HG03175 (cell line): ENCODE measurements at regions not wholly inside any gene's neighbourhood (a gene's known extent, or its start where the extent isn't known, plus 50 kb on each side); places are given as distances from the start of the nearest gene placed in this dataset.
"Not testable (repeated sequence)": the region's sequence is repeated elsewhere in the genome, so short reads cannot be mapped to it uniquely, and the experiment has no call there.

Experiments
- ATAC-seq: cut with Tn5 transposase; IDR thresholded peaks from one replicate; pipeline ENCODE4 v1.9.1; 2021; ENCODE audit warnings: mild to moderate bottlenecking, moderate library complexity; ENCODE audit not compliant: unreplicated experiment

DNA sequence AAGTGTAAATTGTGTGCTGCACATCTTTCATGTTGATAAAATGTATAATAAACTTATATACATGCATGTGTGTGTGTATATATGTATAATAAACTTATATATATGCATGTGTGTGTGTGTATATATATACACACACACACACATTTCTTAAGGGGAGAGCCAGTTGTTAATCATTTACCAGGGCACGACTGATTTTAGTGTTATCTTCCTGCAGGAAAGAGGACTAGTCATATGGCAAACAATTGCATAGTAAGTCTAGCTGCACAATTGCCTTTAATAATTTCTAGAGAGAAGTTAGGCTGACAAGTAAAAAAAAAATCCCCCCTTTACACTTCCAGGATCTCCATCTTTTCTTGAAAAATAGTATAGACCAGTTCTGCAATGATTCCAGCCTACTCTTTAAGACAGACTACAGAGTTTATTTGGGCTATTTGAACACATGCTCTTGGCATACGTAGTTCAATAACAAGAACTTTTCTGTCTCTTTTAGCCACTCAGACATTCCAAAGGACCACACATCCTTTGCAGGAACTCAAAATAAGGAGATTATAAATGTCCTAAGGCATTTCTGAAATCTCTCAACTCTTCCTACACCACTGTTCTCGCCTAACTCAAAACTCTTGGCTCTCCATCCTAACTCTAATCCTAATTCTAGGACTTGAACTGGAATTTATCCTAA is 163.6 kb upstream of the SETMAR start:
- ATAC-seq: no peak

DNA sequence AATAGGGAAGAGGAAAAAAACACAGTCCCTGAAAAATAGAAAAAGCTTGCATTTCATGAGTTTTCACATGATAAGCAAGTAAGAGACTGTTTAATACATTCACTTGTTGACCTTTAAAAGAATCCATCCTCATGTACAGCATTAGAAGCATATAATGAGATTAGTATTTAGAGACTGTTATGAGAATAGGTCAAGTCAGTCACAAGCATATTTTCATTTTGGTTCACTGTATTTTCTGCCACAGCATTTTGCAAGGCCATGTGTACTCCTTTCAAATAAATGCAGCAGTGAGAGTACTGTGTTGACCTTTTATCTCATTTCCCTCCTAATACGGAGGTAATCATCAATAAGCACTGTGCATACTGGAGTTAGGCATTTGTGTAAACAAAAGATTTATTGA is 162.2 kb upstream of the SETMAR start:
- no peak for ATAC-seq

DNA sequence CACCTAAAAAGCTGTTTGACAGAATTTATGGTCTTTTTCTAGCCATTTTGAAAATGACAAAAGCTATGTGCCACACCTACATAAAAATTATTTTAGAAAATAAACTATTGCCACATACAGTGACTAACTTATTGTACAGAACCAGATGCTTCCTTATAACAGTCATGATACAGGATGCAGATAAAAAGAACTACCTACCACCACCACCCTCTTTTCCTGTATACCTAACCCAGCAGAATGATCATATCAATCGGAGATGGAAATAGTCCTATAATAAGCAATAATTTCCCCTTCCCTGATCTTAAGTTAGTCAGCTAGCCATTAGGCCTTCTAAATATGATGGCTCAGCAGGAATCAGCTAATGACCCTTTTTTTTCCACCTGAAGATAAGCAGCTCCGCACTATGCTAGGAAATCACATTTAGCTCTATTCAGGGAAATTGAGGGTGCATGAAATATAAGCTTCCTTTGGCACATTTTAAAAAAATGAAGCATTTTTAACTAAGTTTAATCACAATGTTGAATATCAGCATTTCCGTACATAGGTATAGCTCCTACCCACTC is 155.5 kb upstream of the SETMAR start:
- no peak for ATAC-seq

DNA sequence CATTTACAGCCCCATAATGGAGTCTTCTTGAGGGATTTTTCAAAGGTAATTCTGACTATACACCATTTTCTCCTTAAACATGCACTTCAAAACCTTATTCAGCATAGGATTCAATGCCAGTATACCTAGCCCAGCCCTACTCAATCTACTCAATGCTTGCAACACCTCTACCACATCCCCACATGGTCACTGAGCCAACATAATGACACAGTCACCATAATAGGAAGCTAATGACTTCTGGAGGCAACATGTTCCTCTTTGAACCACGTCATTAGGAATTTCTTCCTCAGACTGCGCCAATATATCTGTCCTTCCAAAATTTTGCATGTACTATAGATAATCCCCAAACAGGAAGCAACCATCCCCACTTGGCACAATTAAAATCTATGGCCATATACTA is 153.9 kb upstream of the SETMAR start:
- no peak for ATAC-seq

DNA sequence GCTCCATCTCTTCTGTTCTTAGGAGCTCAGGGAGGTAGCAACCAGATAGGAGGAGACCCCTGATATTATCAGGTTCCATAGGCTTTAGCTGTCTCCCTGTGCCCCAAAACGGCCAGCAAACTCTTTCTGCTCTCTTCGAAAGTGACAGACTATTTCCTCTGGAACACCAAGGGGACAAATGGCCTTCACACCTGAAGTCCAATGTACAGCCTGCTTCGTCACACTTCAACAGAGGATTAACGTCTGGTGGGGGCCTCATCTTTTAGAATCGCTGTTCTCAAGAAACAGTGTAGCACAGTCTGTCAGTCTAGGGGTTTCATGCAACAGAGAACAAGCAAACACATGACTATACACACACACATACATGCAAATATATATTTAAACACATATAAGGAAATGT is 152.4 kb upstream of the SETMAR start:
- no peak for ATAC-seq

DNA sequence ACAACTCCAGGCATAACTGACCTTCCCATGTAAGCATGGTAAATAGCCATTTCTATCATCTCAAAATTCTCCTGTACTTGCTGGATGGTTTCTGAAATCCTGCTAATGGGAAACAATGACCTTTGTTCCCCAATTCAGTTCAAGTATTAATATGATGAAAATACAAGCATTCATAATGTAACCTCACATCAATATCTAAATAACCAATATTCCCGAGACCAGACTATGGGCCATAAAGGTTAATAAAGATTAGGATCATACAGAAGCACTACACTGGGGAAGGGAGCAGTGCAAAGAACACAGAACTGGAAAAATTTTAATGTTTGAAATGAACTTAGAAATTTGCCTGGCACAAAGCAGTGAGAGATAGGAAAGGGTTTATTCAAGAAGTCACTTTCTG is 151.3 kb upstream of the SETMAR start:
- no peak for ATAC-seq

DNA sequence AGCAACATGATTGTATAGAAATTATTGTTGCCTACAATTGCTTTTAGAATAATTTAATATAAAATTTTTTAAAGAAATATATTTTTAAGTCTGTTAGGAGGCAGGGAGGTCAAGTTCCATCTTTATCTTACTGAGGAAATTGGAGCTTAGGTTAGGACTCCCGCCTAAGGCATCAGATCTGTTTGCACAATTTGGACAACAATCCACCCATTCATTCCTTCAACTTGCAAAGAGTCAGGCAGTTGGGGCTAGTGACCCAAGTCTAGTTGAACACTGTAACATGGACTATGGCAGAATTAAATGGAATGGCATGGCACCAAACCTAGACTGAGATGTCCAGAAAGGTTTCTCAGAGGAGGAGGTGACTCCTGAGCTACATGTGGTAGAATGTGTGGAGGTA is 149.4 kb upstream of the SETMAR start:
- no peak for ATAC-seq

DNA sequence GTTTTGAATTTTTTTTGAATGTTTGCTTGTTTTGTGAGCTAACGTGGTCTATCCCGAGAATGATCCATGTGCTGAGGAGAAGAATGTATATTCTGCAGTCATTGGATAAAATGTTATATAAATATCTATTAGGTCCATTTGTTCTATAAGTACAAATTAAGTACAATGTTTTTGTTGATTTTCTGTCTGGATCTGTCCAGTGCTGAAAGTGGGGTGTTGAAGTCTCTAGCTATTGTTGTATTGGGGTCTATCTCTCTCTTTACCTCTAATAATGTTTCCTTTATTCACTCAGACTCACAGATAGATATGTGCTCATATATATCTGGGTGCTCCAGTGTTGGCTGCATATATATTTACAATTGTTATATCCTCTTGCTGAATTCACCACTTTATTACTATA is 144.8 kb upstream of the SETMAR start:
- no peak for ATAC-seq

DNA sequence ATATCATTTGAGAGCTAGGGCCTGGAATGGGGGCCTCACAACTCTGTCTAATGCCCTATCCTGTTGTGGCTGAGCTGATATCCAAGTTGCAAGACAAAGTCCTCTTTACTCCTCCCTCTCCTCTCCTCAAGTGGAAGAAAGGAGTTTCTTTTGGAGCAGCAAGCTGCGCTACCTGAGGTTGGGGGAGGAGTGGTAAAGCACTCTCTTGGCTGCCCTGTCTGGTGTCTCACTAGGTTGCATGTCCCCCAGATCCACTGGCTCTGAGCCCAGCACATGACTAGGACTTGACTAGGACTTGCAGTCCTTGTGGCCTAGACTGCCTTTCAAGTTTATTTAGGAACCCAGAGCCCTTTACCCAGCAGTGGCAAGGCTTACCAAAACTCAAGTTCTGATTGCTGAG is 141.1 kb upstream of the SETMAR start:
- ATAC-seq: no peak

DNA sequence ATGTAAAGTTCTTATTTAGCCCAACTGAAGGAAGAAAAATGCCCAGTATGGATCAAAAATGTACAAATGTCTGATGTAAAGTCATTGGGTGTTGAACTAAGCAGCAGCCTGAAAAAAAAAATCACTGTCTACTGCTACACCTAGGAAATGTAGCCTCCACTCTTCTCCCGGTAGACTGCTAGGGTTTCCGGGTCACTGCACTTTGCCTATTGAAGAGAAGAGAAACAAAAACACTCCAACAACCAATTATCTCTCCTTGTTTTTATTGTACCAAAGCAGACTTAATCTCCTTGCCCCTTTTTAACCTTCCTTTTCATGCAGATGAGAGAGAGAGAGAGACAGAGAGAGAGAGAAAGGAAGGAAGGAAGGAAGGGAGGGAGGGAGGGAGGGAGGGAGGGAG is 140.2 kb upstream of the SETMAR start:
- no peak for ATAC-seq

DNA sequence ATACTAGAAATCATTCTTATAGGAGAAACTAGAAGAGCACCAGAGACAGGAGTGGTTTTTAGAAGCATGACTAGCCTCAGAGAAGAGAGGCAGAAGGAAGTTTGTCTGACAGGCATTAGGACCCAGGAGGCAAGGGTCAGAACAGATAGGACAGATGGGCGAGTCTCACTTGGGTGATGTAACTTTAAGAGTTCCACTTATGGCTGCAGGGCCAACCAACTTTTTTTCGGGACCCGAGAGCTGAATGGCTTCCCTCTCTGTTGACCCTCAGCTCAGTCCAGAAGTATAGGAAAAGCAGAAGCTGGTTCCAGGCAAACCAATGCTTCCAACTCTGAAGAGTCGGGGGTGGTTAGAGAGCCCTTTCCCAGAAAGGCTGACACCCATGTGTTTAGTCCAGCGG is 136.6 kb upstream of the SETMAR start:
- ATAC-seq: no peak

DNA sequence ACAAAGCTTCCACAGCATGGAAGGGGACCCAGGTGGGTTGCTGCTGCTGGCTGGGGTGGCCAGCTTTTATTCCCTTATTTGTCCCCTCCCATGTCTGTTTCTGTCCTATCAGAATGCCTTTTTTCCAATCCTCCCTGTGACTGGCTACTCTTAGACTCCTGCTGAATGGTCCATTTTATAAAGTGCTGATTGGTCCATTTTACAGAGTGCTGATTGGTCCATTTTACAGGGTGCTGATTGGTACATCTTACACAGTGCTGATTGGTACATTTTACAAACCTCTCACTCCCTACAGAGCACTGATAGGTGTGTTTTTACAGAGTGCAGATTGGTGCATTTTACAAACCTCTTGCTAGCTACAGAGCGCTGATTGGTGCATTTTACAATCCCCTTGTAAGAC is 135.9 kb upstream of the SETMAR start:
- not testable (repeated sequence) for ATAC-seq

DNA sequence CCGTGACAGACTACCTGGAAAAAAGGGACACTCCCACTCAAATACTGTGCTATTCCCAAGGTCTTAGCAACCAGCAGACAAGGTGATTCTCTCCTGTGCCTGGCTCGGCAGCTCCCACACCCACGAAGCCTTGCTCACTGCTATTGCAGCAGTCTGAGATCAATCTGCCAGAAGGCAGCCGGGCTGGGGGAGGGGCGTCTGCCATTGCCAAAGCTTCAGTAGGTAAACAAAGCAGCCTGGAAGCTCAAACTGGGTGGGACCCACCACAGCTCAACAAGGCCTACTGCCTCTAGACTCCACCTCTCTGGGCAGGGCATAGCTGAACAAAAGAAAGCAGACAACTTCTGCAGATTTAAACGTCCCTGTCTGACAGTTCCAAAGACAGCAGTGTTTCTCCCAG is 128.4 kb upstream of the SETMAR start:
- ATAC-seq: no peak

DNA sequence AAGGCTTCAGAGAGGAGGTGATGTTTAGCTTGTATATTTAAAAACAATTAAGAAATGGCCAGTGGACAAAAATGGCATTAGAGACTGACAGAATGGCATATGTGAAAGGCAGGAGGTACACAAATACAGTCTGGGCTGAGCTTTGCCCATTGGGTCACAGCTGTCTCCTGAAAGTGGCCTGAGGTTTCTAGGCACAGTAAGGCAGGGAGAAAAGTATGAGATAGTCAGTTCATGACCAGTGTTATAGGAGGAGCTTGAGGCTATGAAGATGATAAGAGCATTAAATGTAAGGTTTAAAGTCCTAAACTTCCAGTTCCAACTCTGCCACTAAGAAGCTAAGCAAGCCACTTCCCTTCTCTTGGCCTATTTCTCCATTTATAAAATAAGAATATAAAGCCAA is 111.2 kb upstream of the SETMAR start:
- no peak for ATAC-seq

DNA sequence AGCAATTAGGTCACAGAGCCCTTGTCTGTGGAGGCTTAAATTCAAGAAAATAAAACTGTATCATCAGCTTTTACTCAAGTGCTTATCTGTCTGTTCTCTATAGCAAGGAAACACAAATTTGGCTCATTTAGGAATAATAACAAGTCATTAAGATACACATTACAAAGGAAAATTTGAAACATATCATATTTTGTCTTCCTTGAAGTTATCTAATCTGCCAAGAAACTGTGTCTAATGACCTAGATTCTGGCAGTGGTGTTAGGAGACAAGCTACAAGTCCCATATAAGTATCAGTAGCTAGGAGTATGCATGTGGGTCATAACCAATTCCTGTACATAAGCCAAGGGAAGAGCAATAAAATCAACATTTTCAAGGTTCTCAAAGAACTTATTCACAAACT is 108.2 kb upstream of the SETMAR start:
- ATAC-seq: no peak

DNA sequence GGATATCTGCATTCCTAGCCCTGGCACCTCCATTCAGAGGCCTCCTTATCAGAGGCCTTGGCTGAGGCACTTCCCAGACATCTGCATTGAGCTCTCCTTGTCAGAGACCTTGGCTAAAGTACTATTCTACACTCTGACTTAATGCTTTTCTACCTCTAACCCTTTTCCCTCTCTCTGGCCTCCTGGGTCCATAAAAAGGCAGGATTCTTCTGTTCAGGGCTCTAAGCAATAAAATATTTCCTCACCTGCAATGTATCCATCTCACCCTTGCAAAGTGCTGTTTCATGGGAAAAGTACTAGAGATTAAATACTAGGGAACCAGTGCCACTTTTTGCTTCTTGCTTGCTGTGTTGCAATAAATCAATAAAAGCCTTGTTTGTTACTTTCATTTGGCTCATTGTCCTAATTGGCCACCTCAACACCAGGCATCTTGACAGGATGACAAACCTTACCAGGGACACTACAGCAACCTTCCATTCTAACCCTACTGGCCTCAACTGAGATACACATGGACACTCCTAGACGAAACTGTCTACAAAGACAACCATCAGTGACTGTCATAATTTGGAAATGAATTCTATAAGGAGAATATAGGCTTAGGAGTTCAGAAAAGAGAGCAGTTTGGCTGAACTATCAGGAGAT is 106.5 kb upstream of the SETMAR start:
- no peak for ATAC-seq

DNA sequence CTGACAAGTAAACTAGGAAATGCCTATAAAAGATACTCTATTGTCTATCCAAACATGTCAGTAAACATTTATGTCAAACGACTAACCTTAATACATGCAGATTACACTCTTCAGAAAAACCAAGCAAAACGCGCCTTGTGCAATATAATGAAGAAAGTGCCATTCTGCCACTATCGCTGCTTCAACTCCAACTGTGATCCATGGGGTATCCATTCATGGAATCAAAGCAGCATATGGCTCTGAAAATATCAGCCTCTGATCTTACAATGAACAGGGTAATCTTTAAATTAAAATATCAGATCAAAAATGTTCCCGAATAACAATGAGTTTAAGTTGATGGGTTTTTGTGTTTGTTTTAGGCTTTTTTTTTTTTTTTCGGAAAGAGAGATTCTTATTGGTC is 105.5 kb upstream of the SETMAR start:
- no peak for ATAC-seq

DNA sequence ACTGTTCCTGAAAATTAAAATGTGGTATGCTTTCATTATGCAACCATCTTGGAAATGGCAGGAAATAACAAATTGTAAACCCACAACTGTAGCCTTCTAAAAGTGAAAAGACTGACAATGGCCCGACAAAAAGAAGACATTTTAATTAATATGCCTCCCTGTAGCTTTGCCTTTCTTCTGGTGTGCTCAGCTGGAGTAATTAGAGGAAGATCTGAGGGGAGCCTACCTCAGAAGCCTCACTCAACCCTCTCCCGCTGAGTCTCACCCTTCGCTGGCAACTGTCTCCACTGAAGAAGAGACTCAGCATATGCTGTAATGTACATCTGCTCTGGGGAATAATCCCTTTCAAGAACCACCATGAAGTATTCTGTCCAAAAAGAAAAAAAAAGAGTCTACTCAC is 104.7 kb upstream of the SETMAR start:
- ATAC-seq: no peak

DNA sequence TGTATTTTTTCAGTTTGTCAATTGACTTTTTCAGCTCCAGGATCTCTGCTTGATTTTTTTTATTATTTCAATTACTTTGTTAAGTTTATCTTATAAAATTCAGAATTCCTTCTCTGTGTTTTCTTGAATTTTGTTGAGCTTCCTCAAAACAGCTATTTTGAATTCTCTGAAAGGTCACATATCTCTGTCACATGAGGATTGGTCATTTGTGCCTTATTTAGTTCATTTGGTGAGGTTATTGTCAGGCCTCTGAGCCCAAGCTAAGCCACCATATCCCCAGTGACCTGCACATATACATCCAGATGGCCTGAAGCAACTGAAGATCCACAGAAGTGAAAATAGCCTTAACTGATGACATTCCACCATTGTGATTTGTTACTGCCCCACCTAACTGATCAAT is 98.4 kb upstream of the SETMAR start:
- not testable (repeated sequence) for ATAC-seq

DNA sequence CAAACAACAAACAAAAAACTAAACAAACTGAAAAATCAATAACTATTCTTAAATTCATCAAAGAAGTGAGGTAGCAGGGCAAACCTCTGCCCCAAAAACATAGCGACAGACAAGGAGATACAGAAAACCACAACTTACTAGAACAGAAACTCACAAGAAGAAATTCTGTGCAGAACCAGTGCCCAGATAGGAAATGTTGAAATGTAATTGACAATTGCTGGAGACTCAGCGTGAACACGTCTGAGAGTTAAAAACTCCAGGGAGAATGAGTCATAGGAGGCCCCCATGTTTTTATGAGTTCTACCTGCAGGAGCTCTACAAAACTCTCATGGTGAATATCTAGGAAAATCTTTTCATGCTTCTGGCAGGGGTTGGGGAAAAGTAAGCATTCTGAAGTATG is 95.5 kb upstream of the SETMAR start:
- no peak for ATAC-seq

DNA sequence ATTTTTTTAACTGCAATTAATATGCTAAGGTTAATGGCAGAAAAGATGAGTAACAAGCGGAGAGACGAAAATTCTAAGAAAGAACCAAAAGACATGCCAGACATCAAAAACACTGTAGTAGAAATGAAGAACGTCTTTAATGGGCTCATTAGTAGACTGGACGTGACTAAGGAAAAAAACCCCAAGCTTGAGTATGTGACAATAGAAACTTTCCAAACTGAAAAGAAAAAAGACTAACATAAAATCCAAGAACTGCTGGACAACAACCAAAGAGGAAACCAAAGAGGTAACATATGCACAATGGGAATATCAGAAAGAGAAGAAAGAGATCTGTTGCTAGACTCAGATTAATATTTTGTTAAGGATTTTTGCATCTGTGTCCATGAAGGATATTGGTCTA is 94.6 kb upstream of the SETMAR start:
- no peak for ATAC-seq

DNA sequence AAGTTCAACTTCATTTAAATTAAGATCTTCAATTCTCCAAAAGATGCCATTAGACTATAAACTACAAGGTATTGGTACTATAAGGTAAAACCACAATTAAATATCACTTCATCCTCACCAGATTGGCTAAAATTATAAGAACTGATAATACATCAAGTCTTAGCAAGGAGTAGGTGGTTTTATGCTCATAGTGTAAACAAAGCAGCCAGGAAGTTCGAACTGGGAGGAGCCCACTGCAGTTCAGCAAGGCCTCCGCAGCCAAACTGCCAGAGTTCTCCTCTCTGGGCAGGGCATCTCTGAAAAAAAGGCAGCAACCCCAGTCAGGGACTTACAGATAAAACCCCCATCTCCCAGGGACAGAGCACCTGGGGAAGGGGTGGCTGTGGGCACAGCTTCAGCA is 91.6 kb upstream of the SETMAR start:
- no peak for ATAC-seq

DNA sequence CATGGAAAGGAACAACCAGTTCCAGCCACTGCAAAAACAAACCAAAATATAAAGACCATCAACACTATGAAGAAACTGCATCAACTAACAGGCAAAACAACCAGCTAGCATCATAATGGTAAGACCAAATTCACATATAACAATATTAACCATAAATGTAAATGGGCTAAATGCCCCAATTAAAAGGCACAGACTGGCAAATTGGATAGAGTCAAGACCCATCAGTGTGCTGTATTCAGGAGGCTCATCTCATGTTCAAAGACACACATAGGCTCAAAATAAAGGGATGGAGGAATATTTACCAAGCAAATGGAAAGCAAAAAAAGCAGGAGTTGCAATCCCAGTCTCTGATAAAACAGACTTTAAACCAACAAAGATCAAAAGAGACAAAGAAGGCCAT is 89.7 kb upstream of the SETMAR start:
- ATAC-seq: not testable (repeated sequence)
